ENCODE measurements at regions not wholly inside any gene's neighbourhood (a gene's known extent, or its start where the extent isn't known, plus 50 kb on each side); places are given as distances from the start of the nearest gene placed in this dataset.

DNA sequence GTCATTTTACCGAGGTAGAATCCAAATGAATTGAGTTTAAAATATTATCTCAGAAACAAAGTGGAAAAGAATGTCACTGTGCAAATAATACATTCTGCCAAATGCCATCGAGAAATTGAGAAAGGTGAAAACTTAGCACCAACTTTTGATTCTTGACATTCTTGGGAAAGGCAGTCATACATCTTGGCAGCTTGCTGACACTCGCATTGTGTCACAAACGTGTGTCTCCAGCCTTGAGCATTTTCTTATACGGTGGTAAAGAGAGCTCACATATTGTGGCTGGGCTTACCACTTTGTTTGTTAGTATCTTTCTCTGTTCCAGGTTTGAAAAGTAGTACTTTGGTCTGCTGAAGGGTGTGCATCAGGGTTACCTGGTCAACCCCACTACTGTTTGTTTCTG is 1456.1 kb downstream of the BRINP3 start:
- TF ChIP-seq, protein P1, sequence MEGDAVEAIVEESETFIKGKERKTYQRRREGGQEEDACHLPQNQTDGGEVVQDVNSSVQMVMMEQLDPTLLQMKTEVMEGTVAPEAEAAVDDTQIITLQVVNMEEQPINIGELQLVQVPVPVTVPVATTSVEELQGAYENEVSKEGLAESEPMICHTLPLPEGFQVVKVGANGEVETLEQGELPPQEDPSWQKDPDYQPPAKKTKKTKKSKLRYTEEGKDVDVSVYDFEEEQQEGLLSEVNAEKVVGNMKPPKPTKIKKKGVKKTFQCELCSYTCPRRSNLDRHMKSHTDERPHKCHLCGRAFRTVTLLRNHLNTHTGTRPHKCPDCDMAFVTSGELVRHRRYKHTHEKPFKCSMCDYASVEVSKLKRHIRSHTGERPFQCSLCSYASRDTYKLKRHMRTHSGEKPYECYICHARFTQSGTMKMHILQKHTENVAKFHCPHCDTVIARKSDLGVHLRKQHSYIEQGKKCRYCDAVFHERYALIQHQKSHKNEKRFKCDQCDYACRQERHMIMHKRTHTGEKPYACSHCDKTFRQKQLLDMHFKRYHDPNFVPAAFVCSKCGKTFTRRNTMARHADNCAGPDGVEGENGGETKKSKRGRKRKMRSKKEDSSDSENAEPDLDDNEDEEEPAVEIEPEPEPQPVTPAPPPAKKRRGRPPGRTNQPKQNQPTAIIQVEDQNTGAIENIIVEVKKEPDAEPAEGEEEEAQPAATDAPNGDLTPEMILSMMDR (IDR thresholded peaks at IDR 0.05; ENCODE audit: low read length) = no peak
- TF ChIP-seq EZH2 (optimal IDR thresholded peaks at IDR 0.05; ENCODE audit: low read depth, low read length) (no peak), EZH2phosphoT487 (IDR thresholded peaks at IDR 0.05; ENCODE audit: low read length) (no peak)

Measured in MM.1S (cell line).